Glutamatergic neuron (in vitro differentiated cells): ENCODE measurements at regions not wholly inside any gene's neighbourhood (a gene's known extent, or its start where the extent isn't known, plus 50 kb on each side); places are given as distances from the start of the nearest gene placed in this dataset.

Experiments
- DNase-seq: peaks from one replicate; pipeline ENCODE4 v3.0.0; 2022
- H3K27ac Mint-ChIP-seq: one replicate; pipeline ENCODE4 v1.8.0; 2020; ENCODE audit warnings: mild to moderate bottlenecking, mixed read lengths, inconsistent platforms; ENCODE audit not compliant: unreplicated experiment
- H3K27me3 Mint-ChIP-seq: one replicate; pipeline ENCODE4 v1.8.0; 2020; ENCODE audit warnings: mild to moderate bottlenecking, moderate library complexity, mixed read lengths, inconsistent platforms; ENCODE audit not compliant: unreplicated experiment
- H3K36me3 Mint-ChIP-seq: one replicate; pipeline ENCODE4 v1.8.0; 2020; ENCODE audit warnings: mild to moderate bottlenecking, mixed read lengths, inconsistent platforms; ENCODE audit not compliant: unreplicated experiment
- H3K4me1 Mint-ChIP-seq: one replicate; pipeline ENCODE4 v1.8.0; 2020; ENCODE audit warnings: mild to moderate bottlenecking, low read depth, mixed read lengths, inconsistent platforms; ENCODE audit not compliant: unreplicated experiment
- H3K4me3 Mint-ChIP-seq: one replicate; pipeline ENCODE4 v1.8.0; 2020; ENCODE audit warnings: mild to moderate bottlenecking, mixed read lengths, inconsistent platforms; ENCODE audit not compliant: unreplicated experiment
- H3K9me3 Mint-ChIP-seq: one replicate; pipeline ENCODE4 v1.8.0; 2020; ENCODE audit warnings: mild to moderate bottlenecking, moderate library complexity, mixed read lengths, inconsistent platforms; ENCODE audit not compliant: unreplicated experiment
- TF ChIP-seq, protein P1 (sequence below): fragments of 200-600 bp; sonication (generic); IDR thresholded peaks from one replicate; pipeline ENCODE4 v1.5.0; 2021; ENCODE audit not compliant: partially characterized antibody, unreplicated experiment

DNA sequence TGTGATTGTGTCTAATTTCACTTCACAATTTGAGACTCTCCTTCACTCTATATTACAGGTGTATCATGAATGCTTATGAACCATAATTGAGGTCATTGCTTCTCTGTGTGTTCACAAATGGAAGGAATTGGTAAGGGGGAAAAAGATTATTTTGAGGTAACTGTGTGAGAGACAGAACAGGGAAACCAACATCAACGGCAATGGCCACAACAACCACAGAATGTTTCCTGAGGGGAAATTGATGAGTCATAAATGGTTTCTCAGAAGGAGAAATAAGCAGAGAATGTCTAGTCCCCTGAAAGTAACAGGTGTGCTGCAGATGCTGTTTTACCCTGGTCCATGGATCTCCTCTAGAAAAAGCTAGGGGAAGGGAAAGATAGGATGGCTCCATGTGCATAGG lies 361.2 kb upstream of the GALNT5 start:
- Mint-ChIP-seq H3K27me3 (no peaks in the 10 kb centered on the region), H3K4me3 (no peak overlapping the region), H3K4me1 (peaks cover 11% of the 10 kb centered on the region), H3K36me3 (no peaks in the 10 kb centered on the region), H3K9me3 (peaks cover 4% of the 10 kb centered on the region), H3K27ac (no peak overlapping the region)
- DNase-seq, result no peak
- TF ChIP-seq, protein P1, sequence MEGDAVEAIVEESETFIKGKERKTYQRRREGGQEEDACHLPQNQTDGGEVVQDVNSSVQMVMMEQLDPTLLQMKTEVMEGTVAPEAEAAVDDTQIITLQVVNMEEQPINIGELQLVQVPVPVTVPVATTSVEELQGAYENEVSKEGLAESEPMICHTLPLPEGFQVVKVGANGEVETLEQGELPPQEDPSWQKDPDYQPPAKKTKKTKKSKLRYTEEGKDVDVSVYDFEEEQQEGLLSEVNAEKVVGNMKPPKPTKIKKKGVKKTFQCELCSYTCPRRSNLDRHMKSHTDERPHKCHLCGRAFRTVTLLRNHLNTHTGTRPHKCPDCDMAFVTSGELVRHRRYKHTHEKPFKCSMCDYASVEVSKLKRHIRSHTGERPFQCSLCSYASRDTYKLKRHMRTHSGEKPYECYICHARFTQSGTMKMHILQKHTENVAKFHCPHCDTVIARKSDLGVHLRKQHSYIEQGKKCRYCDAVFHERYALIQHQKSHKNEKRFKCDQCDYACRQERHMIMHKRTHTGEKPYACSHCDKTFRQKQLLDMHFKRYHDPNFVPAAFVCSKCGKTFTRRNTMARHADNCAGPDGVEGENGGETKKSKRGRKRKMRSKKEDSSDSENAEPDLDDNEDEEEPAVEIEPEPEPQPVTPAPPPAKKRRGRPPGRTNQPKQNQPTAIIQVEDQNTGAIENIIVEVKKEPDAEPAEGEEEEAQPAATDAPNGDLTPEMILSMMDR, result no peak

DNA sequence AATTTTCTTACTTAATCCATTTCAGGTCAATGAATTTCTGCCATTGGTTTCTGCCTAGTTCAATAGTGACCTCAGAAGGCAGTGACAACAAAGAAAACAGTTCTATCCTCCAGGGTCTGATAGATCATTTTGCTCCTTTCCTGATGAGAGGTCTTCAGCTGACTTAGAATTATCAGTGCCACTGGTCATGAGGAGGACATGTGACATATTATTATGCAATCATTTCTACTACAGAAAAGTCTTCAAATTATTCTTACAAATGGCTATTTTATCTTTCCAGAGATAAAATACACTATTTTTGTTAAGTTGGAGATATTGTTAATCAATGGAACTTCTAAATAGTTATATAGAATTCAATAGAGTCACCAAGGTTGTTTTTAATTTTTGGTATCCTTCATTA lies 360.0 kb upstream of the GALNT5 start:
- Mint-ChIP-seq H3K27ac (no peak overlapping the region), H3K36me3 (no peaks in the 10 kb centered on the region), H3K9me3 (peaks cover 4% of the 10 kb centered on the region), H3K4me1 (peaks cover 6% of the 10 kb centered on the region), H3K27me3 (no peaks in the 10 kb centered on the region), H3K4me3 (no peak overlapping the region)
- TF ChIP-seq, protein P1, result no peak
- no peak for DNase-seq

DNA sequence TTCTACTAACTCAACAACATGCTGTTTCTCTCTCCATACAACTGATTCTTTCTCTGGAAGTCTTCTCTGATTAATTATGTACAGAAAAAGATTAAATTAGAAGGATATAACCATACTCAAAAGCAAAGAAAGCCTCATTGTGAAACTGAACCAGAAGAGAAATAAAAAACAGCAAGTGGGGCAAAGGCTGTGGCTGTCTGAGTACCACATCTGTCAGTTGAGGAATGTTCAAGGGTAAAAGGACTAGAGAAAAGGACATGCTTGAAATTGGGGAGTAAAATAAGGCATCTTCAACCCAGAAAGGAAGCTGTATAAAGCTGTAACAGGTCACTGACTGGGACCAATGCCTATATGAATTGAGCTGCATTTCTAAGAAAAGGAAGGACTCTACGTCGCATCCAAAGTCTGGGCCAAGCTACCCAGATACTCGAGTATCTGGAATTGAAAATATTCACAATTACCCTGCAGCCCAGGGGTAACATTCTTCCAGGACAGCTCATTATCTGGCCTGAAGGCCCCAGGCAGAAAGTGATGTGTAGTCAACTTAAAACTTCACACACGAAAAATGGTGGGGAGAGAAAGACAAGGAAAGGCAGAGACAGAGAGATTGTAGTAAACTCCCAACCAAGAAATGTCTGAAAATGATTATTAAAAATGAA lies 356.0 kb upstream of the GALNT5 start:
- Mint-ChIP-seq H3K4me3 (no peak overlapping the region), H3K27ac (no peak overlapping the region), H3K36me3 (no peaks in the 10 kb centered on the region), H3K27me3 (no peaks in the 10 kb centered on the region), H3K4me1 (peaks cover 3% of the 10 kb centered on the region), H3K9me3 (peaks cover 4% of the 10 kb centered on the region)
- TF ChIP-seq, protein P1, result no peak
- DNase-seq, result no peak

DNA sequence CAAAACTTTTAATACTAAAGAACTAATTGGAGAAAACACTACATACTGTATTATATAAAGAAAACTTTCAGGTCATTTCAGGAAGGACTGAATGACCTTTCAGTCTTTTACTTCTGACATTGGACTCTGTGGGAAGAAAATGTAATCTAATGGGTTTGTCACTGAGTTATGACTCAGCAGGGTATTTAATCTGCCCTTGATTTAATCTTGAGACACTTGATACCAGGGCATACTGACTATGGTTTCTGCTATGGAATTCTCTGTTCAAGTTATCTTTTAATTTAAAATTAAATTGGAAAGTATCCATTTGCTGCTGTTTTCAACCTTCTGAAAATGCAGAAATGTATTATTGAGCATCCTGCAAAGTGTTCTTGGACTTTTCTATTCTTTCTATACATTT lies 354.2 kb upstream of the GALNT5 start:
- Mint-ChIP-seq H3K4me1 (no peaks in the 10 kb centered on the region), H3K27me3 (no peaks in the 10 kb centered on the region), H3K9me3 (no peaks in the 10 kb centered on the region), H3K36me3 (no peaks in the 10 kb centered on the region), H3K4me3 (no peak overlapping the region), H3K27ac (no peak overlapping the region)
- DNase-seq, result no peak
- TF ChIP-seq, protein P1, result no peak

DNA sequence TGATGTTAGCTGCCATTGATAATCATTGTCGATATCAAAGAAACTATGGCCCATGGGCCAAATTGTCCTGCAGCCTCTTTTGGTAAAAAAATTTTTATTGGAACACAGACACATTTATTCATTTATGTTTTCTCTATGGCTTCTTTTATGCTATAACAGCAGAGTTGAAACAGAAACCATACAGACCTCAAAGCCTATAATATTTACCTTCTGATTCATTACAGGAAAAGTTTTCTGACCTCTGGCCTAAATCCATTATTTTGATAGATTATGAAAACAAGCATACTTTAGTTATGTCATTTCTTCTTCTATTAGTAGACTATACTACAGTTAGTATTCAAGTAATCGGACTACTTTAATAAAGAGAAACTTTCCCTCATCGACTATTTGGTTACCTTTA lies 349.7 kb upstream of the GALNT5 start:
- no peaks in the 10 kb centered on the region for H3K27me3 Mint-ChIP-seq

More for the DNA sequence above, 349.7 kb upstream of the GALNT5 start:
- H3K27ac Mint-ChIP-seq, result no peak overlapping the region
- H3K36me3 Mint-ChIP-seq, result no peaks in the 10 kb centered on the region
- no peaks in the 10 kb centered on the region for H3K4me1 Mint-ChIP-seq
- TF ChIP-seq, protein P1, result no peak
- no peak overlapping the region for H3K4me3 Mint-ChIP-seq
- no peaks in the 10 kb centered on the region for H3K9me3 Mint-ChIP-seq
- no peak for DNase-seq
